ENCODE measurements at regions not wholly inside any gene's neighbourhood (a gene's known extent, or its start where the extent isn't known, plus 50 kb on each side); places are given as distances from the start of the nearest gene placed in this dataset.

- TF ChIP-seq CTCF (IDR thresholded peaks at IDR 0.05): no peak
- TF ChIP-seq POLR2A (IDR thresholded peaks at IDR 0.05): no peak
Measured at GRCh38 chrX:120726294-120726693, 96.4 kb upstream of the C1GALT1C1 start.

All from esophagus squamous epithelium (tissue), 4 donors.